MM.1S (cell line): ENCODE measurements at regions not wholly inside any gene's neighbourhood (a gene's known extent, or its start where the extent isn't known, plus 50 kb on each side); places are given as distances from the start of the nearest gene placed in this dataset.

Experiments used
- CTCF ChIP-seq: fragments of 300-600 bp; sonication (generic); IDR thresholded peaks from 2 replicates; pipeline ENCODE4 v1.5.1; 2016; ENCODE audit warnings: antibody characterized with exemption, low read length, mixed read lengths
- EZH2phosphoT487 ChIP-seq: fragments of 300-600 bp; sonication (generic); IDR thresholded peaks from 2 replicates; pipeline ENCODE4 v1.6.1; 2018; ENCODE audit warnings: antibody characterized with exemption, low read length

GRCh38 chr13:22642088-22642487, 538.7 kb upstream of the SGCG start:
- TF ChIP-seq CTCF (no peak), EZH2phosphoT487 (no peak)
